ENCODE measurements at regions not wholly inside any gene's neighbourhood (a gene's known extent, or its start where the extent isn't known, plus 50 kb on each side); places are given as distances from the start of the nearest gene placed in this dataset.

- Histone ChIP-seq H3F3A (ENCODE audit: low read depth) (no peaks in the 10 kb centered on the region), H3K27ac (no peak overlapping the region), H3K27me3 (peaks cover 9% of the 10 kb centered on the region), H3K9me3 (ENCODE audit: low read depth) (no peaks in the 10 kb centered on the region), H4K20me1 (ENCODE audit: low read depth) (no peaks in the 10 kb centered on the region), H3K4me2 (no peak overlapping the region), H3K9ac (no peak overlapping the region), H3K79me2 (ENCODE audit: low read depth) (no peaks in the 10 kb centered on the region), H3K4me3 (no peak overlapping the region), H3K36me3 (no peaks in the 10 kb centered on the region), H3K4me1 (no peaks in the 10 kb centered on the region), H2AFZ (replicated peaks) (no peak overlapping the region)
- DNase-seq (ENCODE audit: low spot score), result no peak
- no peaks in the 10 kb centered on the region for H3K36me3 Mint-ChIP-seq
- H3K27me3 Mint-ChIP-seq (ENCODE audit: insufficient read depth, low read depth), result peaks cover 14% of the 10 kb centered on the region
- H3K9me3 Mint-ChIP-seq, result no peaks in the 10 kb centered on the region
- no peak overlapping the region for H3K27ac Mint-ChIP-seq
- H3K4me1 Mint-ChIP-seq, result peaks cover 10% of the 10 kb centered on the region
- no peak for TF ChIP-seq EZH2 (IDR thresholded peaks at IDR 0.05)
- TF ChIP-seq, protein P1, sequence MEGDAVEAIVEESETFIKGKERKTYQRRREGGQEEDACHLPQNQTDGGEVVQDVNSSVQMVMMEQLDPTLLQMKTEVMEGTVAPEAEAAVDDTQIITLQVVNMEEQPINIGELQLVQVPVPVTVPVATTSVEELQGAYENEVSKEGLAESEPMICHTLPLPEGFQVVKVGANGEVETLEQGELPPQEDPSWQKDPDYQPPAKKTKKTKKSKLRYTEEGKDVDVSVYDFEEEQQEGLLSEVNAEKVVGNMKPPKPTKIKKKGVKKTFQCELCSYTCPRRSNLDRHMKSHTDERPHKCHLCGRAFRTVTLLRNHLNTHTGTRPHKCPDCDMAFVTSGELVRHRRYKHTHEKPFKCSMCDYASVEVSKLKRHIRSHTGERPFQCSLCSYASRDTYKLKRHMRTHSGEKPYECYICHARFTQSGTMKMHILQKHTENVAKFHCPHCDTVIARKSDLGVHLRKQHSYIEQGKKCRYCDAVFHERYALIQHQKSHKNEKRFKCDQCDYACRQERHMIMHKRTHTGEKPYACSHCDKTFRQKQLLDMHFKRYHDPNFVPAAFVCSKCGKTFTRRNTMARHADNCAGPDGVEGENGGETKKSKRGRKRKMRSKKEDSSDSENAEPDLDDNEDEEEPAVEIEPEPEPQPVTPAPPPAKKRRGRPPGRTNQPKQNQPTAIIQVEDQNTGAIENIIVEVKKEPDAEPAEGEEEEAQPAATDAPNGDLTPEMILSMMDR (IDR thresholded peaks at IDR 0.05), result no peak
- no peak for TF ChIP-seq EZH2phosphoT487 (IDR thresholded peaks at IDR 0.05)
- H3K4me3 Mint-ChIP-seq, result no peak overlapping the region
Measured at GRCh38 chr5:2008851-2009629, 126.3 kb upstream of the IRX4 start.

GRCh38 chr5:2007878-2008501, 125.3 kb upstream of the IRX4 start:
- peaks cover 14% of the 10 kb centered on the region for H3K27me3 Mint-ChIP-seq (ENCODE audit: insufficient read depth, low read depth)
- Histone ChIP-seq H3K36me3 (no peaks in the 10 kb centered on the region), H3K79me2 (ENCODE audit: low read depth) (no peaks in the 10 kb centered on the region), H4K20me1 (ENCODE audit: low read depth) (no peaks in the 10 kb centered on the region), H3K27ac (no peak overlapping the region), H3K4me2 (no peak overlapping the region), H3K4me1 (no peaks in the 10 kb centered on the region), H3K4me3 (no peak overlapping the region), H2AFZ (replicated peaks) (no peak overlapping the region), H3K9ac (no peak overlapping the region), H3K9me3 (ENCODE audit: low read depth) (no peaks in the 10 kb centered on the region), H3F3A (ENCODE audit: low read depth) (no peaks in the 10 kb centered on the region), H3K27me3 (peaks cover 11% of the 10 kb centered on the region)
- no peak overlapping the region for H3K4me3 Mint-ChIP-seq
- H3K36me3 Mint-ChIP-seq, result no peaks in the 10 kb centered on the region
- no peak for TF ChIP-seq EZH2 (IDR thresholded peaks at IDR 0.05)
- TF ChIP-seq, protein P1 (IDR thresholded peaks at IDR 0.05), result no peak
- no peak for TF ChIP-seq EZH2phosphoT487 (IDR thresholded peaks at IDR 0.05)
- no peaks in the 10 kb centered on the region for H3K9me3 Mint-ChIP-seq
- no peak for DNase-seq (ENCODE audit: low spot score)
- no peak overlapping the region for H3K27ac Mint-ChIP-seq
- H3K4me1 Mint-ChIP-seq, result peaks cover 5% of the 10 kb centered on the region

GRCh38 chr5:2007496-2007877, 124.8 kb upstream of the IRX4 start:
- no peaks in the 10 kb centered on the region for H3F3A ChIP-seq (ENCODE audit: low read depth)
- no peak overlapping the region for H3K4me2 ChIP-seq
- H3K27ac Mint-ChIP-seq, result no peak overlapping the region
- no peak overlapping the region for H3K27ac ChIP-seq
- H2AFZ ChIP-seq (replicated peaks), result no peak overlapping the region
- no peaks in the 10 kb centered on the region for H3K36me3 ChIP-seq
- DNase-seq (ENCODE audit: low spot score), result no peak
- TF ChIP-seq, protein P1 (IDR thresholded peaks at IDR 0.05), result no peak
- TF ChIP-seq EZH2 (IDR thresholded peaks at IDR 0.05), result no peak
- TF ChIP-seq EZH2phosphoT487 (IDR thresholded peaks at IDR 0.05), result no peak
- no peaks in the 10 kb centered on the region for H3K9me3 Mint-ChIP-seq
- H3K4me1 ChIP-seq, result no peaks in the 10 kb centered on the region
- no peaks in the 10 kb centered on the region for H3K36me3 Mint-ChIP-seq
- H3K9me3 ChIP-seq (ENCODE audit: low read depth), result no peaks in the 10 kb centered on the region
- H3K27me3 Mint-ChIP-seq (ENCODE audit: insufficient read depth, low read depth), result peaks cover 13% of the 10 kb centered on the region
- no peak overlapping the region for H3K4me3 Mint-ChIP-seq
- H3K4me1 Mint-ChIP-seq, result peaks cover 3% of the 10 kb centered on the region
- no peaks in the 10 kb centered on the region for H4K20me1 ChIP-seq (ENCODE audit: low read depth)
- no peak overlapping the region for H3K4me3 ChIP-seq
- no peak overlapping the region for H3K9ac ChIP-seq
- peaks cover 11% of the 10 kb centered on the region for H3K27me3 ChIP-seq
- H3K79me2 ChIP-seq (ENCODE audit: low read depth), result no peaks in the 10 kb centered on the region

Data from neural progenitor cell (in vitro differentiated cells).